Right renal cortex interstitium (tissue), 3 donors: ENCODE measurements at regions not wholly inside any gene's neighbourhood (a gene's known extent, or its start where the extent isn't known, plus 50 kb on each side); places are given as distances from the start of the nearest gene placed in this dataset.
"Not testable (repeated sequence)": the region's sequence is repeated elsewhere in the genome, so short reads cannot be mapped to it uniquely, and the experiment has no call there.

Experiments used
- DNase-seq, 3 donors: peaks; one replicate each; pipeline ENCODE4 v3.0.0-alpha.2; 2013; ENCODE audit warnings: low read depth in 3 of 3, low spot score in 2 of 3

DNA sequence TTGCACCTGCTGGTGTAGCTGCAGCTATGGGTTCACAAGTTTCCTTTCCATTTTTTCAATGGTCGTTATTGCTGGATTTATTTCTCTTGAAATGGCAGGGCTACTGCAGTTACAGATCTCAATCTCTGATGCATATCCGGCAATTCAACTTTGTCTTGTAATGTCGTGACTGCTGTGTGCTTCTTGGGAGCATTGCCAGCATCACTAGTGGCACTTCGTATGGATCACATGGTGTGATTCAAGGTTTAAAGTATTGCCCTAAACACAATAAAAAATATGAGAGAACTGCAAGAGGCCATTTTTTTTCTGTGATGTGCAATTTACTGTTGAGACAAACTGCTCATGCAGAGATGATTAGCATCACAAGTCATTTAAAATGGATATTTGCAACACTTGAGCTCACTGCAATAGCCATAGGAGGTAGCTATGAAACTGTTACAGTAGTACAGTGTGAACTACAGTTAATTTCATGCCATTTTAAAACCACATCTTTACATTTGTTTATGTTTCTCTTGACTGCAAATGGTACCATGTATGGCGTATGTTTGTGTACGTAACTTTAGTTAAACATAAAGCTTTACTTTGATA is 217.4 kb upstream of the PDE3A start:
- no peak for DNase-seq

- DNase-seq, result no peak
Observed at GRCh38 chr12:20154052-20154451, 214.3 kb upstream of the PDE3A start.

DNA sequence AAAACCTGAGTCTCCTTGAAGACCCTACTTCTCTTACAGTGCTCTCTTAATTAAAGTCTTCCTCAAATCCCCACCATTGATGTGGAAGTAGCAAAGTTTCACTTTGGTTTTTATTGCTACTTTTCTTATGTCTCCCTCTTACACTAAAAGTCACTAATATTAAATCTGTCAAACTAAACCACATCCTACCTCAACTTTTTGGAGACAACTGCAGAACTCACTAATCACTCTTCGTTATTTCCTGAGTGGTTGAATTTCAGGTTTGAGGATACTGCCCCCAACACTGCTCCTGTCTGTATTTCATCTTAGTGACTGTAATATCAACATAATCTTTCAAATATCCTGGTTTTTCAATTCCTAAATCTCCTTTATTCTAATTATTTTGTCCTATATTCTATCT is 213.0 kb upstream of the PDE3A start:
- no peak for DNase-seq

- not testable (repeated sequence) for DNase-seq
Observed at GRCh38 chr12:20160899-20161298, 207.4 kb upstream of the PDE3A start.

DNA sequence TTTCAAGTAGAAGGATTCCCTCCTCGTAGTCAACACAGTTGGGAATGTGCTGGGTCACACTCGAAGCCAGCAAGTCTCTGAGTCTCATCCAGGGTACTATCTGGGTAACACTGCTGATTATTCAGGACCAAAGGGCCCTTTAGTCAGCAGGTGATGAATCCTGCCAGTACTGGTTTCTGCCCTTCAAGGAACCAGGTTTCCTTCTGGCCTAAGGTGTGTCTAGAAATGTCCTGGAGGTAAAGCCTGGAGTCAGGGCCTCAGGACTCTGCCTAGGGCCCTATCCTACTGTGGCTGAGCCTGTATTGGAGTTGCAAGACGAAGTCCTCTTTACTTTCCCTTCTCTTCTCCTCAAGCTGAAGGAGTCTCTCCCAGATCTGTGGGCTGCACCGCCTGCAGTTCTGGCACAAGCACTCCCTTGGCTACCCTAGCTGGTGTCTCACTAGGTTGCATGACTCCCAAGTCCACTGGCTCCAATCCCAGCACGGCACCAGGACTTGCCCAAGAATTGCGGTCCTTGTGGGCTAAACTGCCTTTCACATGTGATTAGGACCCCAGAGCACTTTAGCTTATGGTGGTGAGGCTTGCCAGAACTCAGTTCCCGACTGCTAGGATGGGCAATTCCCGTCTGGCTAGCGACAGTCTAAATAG is 193.7 kb upstream of the PDE3A start:
- DNase-seq, result no peak

GRCh38 chr12:20175704-20176388 is 192.5 kb upstream of the PDE3A start:
- no peak for DNase-seq

DNA sequence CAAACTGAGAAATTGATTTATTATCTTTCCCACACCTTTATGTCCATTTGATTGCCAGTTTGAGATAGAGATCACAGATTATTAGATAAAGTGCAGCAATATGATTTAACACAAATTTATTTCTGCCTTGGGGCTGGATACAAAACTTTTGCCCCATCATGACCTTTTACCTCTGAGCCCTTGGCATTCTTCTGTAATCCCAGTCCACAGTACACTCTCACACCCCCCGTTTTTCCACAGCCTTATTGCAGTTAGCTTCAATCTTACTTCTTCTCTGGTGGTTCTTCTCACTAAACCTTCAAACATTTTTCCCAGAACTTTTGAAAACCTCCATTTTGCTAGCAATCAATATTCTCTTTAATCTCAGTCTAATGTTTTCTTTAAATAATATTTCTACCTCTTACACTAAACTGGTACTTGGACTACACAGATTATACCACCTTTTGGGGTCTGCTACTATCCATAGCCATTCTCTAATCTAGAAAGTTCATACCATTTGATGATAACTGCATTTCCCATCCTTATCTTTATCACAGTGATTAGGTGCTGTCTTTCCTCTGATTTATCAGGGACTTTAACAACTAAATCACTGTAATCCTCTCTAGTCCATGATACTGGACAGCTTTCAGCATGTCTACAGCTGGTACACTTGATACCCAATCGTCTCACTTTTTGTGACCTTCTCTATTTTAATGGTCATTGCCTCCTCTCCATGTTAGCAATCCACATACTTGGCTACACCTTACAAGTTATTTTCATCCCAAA is 186.7 kb upstream of the PDE3A start:
- DNase-seq, result no peak

DNA sequence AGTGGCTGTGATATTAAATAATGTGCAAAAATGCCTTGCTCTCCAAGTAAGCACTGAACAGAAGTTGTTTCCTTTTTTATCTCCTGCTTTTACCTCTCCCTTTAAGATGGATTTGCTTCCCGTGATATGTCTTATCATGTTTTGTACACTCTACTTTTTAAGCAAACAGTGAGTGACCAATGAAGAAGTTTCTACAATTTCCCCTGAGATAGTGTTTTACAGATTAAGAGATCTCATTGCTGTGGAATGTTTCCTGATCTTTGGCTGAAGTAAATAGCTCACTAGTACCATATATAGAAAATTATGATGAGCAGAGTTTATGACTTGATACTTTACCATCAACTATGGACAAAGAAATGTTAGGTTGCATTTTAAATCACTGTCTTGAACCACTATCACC is 184.8 kb upstream of the PDE3A start:
- DNase-seq, result no peak

GRCh38 chr12:20184514-20184913 is 183.8 kb upstream of the PDE3A start:
- DNase-seq, result no peak

GRCh38 chr12:20187456-20187855 is 180.9 kb upstream of the PDE3A start:
- no peak for DNase-seq

GRCh38 chr12:20188930-20189653 is 179.2 kb upstream of the PDE3A start:
- DNase-seq, result no peak

GRCh38 chr12:20189767-20190166 is 178.6 kb upstream of the PDE3A start:
- no peak for DNase-seq

DNA sequence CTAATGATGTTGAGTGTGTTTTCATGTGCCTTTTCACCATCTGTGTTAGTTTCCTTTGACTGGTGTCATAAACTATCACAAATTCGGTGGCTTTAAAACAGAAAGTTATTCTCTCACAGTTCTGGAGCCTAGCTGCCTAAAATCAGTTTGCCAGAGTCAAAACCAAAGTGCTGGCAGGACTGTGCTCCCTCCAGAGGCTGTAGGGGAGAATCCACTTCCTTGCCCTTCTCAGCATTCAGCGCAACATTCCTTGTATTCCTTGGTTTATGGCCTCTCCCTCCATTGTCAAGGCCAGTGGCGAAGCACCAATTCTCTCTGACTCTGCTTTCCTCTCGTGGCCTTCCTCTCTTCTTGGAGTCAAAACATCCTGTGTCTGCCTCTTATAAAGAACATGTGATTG is 174.2 kb upstream of the PDE3A start:
- no peak for DNase-seq

- no peak for DNase-seq
Observed at GRCh38 chr12:20196767-20197166, 171.6 kb upstream of the PDE3A start.

GRCh38 chr12:20197411-20197810 is 170.9 kb upstream of the PDE3A start:
- no peak for DNase-seq

GRCh38 chr12:20199780-20200179 is 168.6 kb upstream of the PDE3A start:
- DNase-seq, result no peak

DNA sequence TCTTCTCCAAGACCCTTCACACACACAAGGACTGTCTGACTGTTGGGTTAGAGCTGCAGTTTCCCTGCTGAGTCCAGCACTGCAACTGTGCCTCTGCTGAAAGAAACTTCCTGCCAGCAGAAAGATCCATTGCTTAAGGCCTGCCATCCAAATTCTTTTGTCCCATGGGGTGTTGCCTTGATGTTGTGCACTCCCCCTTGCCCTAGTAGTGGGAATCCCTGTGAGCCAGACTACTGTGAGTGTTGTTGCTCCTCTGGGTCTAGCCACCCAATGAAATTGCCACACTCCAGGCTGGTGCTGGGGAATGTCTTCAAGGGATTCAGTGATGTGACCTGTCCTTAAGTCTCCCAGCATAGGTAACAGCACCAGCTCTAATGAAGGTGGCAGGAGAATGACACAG is 166.6 kb upstream of the PDE3A start:
- no peak for DNase-seq

DNA sequence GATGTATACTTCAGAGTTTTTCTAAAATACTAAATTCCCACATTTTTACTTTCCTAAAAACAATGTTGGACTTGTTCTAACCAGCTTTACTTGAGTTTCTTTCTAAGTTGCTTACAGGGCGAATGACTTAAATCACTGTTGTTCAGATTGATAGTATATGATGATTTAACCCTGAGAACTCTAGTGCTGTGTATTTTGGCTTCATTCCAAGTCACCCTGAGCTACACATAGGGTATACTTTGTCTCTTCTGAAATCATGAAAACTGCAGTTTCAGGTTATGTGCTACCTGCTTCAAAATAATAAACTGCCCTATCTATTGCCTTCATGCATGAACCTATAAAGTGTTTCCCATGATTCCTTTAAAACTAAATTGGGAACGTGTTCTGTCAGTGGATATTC is 162.5 kb upstream of the PDE3A start:
- no peak for DNase-seq

DNA sequence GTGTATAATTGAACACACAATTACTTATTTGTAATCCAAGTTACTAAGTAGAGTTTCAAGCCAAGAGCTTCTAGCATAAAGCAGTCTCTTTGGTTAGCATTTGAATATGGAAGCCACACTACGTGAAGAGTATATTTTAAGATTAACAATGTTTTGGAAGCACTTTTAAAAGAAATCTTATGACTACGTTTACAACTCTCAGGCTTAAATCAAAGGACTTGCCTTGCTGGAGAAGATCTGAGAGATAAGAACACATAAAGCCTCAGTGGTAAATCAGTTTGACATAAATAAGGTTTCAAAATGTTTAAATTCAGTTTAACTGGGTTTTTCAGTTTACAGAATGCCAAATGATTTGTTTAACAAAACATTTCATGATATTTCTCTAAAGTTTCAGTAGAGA is 161.9 kb upstream of the PDE3A start:
- no peak for DNase-seq

DNA sequence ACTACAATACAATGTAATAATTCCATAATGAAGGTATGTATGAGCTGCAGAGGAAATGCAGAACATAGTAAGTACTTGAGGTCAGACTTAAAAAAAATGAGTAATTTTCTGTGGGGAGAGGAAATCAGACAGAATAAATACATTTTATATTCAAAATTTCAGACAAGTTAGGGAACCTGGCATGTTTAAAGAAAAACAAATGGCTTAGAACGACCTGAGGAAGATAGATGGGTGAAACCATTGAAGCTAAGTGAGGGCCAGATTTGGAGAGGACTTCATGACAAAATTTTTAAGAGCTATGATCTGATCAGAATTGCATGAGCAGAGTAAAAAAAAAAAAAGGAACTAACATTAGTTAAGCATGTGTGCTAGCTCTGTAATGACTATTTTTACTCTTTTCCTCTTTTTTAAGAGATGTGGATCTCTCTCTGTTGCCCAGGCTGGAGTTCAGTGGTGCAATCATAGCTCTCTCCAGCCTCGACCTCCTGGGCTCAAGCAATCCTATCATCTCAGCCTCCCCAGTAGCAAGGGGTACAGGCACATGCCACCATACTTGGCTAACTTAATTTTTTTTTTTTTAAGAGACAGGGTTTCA is 157.6 kb upstream of the PDE3A start:
- no peak for DNase-seq

DNA sequence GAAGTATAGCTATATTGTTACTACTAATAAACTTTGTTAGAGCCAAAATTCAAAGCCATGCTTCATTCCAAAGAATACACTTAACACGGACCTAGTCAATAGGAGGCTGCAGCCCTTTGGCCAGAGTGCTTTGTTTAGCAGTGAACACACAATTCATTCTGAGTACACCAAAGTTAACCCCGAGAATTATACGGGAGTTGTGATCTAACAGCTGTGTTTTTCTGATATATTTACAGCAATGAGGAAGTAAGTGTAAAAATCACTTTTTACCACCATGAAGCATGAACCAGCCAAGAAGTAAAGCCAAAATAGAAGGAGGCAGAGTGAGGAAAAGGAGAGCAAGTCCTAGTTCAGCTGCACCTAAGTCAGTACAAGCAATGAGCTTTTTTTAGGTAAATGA is 156.8 kb upstream of the PDE3A start:
- no peak for DNase-seq
